IMR-90 (cell line): ENCODE measurements at regions not wholly inside any gene's neighbourhood (a gene's known extent, or its start where the extent isn't known, plus 50 kb on each side); places are given as distances from the start of the nearest gene placed in this dataset.

Source experiments
- ATAC-seq: fragments of 200-7000 bp; cut with Tn5 transposase; 2 replicates; pipeline ENCODE4 v1.9.1; 2020; ENCODE audit warnings: low read depth, mild to moderate bottlenecking, moderate library complexity
- BruUV-seq: library from RNA; stranded (reverse); fragments of 400-500 nt; replicated peaks from 2 replicates; lab custom pipeline; 2021; lab: Mats Ljungman, UMichigan
- CTCF ChIA-PET: fragments of 300-600 bp; formaldehyde crosslinking; extraction: SDS; loops from one replicate; lab custom pipeline; 2021; ENCODE audit warnings: antibody characterized with exemption; lab: Yijun Ruan, JAX
- POLR2A ChIA-PET: fragments of 300-600 bp; sonication (Branson Sonifier 250); formaldehyde crosslinking; loops from one replicate; lab custom pipeline; 2022; ENCODE audit warnings: antibody characterized with exemption; ENCODE audit not compliant: unreplicated experiment; lab: Charles Lee
- DNase-seq: peaks from one replicate; pipeline ENCODE4 v3.0.0; 2013
- H2AFZ ChIP-seq: replicated peaks from 2 replicates; pipeline ENCODE3; 2013; ENCODE audit warnings: low read length, mild to moderate bottlenecking; ENCODE audit not compliant: poor library complexity
- H2AK5ac ChIP-seq: 2 replicates; pipeline ENCODE4 v1.6.1; 2013; ENCODE audit warnings: low read depth, low read length, inconsistent platforms
- H2AK9ac ChIP-seq: replicated peaks from 2 replicates; pipeline ENCODE3; 2013; ENCODE audit warnings: mild to moderate bottlenecking, low read depth, low read length, moderate library complexity; ENCODE audit not compliant: poor library complexity
- H2BK120ac ChIP-seq: 2 replicates; pipeline ENCODE4 v1.6.1; 2013; ENCODE audit warnings: low read depth, low read length, inconsistent platforms
- H2BK15ac ChIP-seq: 3 replicates; pipeline ENCODE4 v1.6.1; 2013; ENCODE audit warnings: low read depth, low read length, inconsistent platforms
- H2BK20ac ChIP-seq: 2 replicates; pipeline ENCODE4 v1.6.1; 2013; ENCODE audit warnings: low read depth, mild to moderate bottlenecking, inconsistent platforms, low read length, moderate library complexity
- H2BK5ac ChIP-seq: 2 replicates; pipeline ENCODE4 v1.6.1; 2013; ENCODE audit warnings: mild to moderate bottlenecking, low read depth, low read length, inconsistent platforms; ENCODE audit not compliant: poor library complexity, severe bottlenecking
- H3K14ac ChIP-seq: replicated peaks from 2 replicates; pipeline ENCODE4 v1.6.1; 2013; ENCODE audit warnings: low read depth, low read length, inconsistent platforms
- H3K18ac ChIP-seq: 2 replicates; pipeline ENCODE4 v1.6.1; 2013; ENCODE audit warnings: low read depth, low read length, control low read depth
- H3K23ac ChIP-seq: 2 replicates; pipeline ENCODE4 v1.6.1; 2013; ENCODE audit warnings: low read depth, low read length, inconsistent platforms
- H3K27ac ChIP-seq: 2 replicates; pipeline ENCODE4 v1.5.1; 2013; ENCODE audit warnings: mild to moderate bottlenecking, control low read depth, low read length; ENCODE audit not compliant: insufficient read depth
- H3K27me3 ChIP-seq: 2 replicates; pipeline ENCODE4 v1.6.1; 2013; ENCODE audit warnings: low read length; ENCODE audit not compliant: control insufficient read depth, insufficient read depth
- H3K36me3 ChIP-seq: 2 replicates; pipeline ENCODE4 v1.6.1; 2013; ENCODE audit warnings: low read length, mixed read lengths; ENCODE audit not compliant: control insufficient read depth, insufficient read depth
- H3K4ac ChIP-seq: 2 replicates; pipeline ENCODE4 v1.6.1; 2013; ENCODE audit warnings: low read depth, low read length, inconsistent platforms
- H3K4me1 ChIP-seq: 2 replicates; pipeline ENCODE4 v1.6.1; 2013; ENCODE audit warnings: low read length, mixed read lengths; ENCODE audit not compliant: control insufficient read depth, insufficient read depth
- H3K4me2 ChIP-seq: 2 replicates; pipeline ENCODE4 v1.6.1; 2013; ENCODE audit warnings: low read depth, mild to moderate bottlenecking, control low read depth, low read length, moderate library complexity
- H3K4me3 ChIP-seq: 2 replicates; pipeline ENCODE4 v1.5.1; 2013; ENCODE audit warnings: low read depth, mild to moderate bottlenecking, control low read depth, low read length, moderate library complexity; ENCODE audit not compliant: insufficient read depth
- H3K56ac ChIP-seq: 2 replicates; pipeline ENCODE4 v1.6.1; 2013; ENCODE audit warnings: low read length, inconsistent platforms; ENCODE audit not compliant: insufficient read depth; ENCODE audit errors: extremely low read depth
- H3K79me1 ChIP-seq, 2 experiments: 2 replicates each; pipeline ENCODE4 v1.6.1; 2013; ENCODE audit warnings: low read length in 2 of 2, inconsistent platforms in 1 of 2, low read depth in 1 of 2
- H3K9ac ChIP-seq: 2 replicates; pipeline ENCODE4 v1.6.1; 2013; ENCODE audit warnings: low read depth, low read length, control low read depth
- H3K9me1 ChIP-seq: 2 replicates; pipeline ENCODE4 v1.6.1; 2013; ENCODE audit warnings: low read length, inconsistent platforms; ENCODE audit not compliant: insufficient read depth
- H3K9me3 ChIP-seq: 2 replicates; pipeline ENCODE4 v1.6.1; 2013; ENCODE audit warnings: low read length; ENCODE audit not compliant: control insufficient read depth, insufficient read depth
- H4K20me1 ChIP-seq: 2 replicates; pipeline ENCODE4 v1.6.1; 2013; ENCODE audit warnings: low read length, inconsistent platforms; ENCODE audit not compliant: insufficient read depth
- H4K5ac ChIP-seq: 2 replicates; pipeline ENCODE4 v1.6.1; 2013; ENCODE audit warnings: mild to moderate bottlenecking, low read depth, low read length, control low read depth
- H4K8ac ChIP-seq, 2 experiments: 2 replicates each; pipeline ENCODE4 v1.6.1; 2013; ENCODE audit warnings: low read depth in 2 of 2, low read length in 2 of 2, control low read depth in 1 of 2, inconsistent platforms in 1 of 2
- H4K91ac ChIP-seq: 2 replicates; pipeline ENCODE4 v1.6.1; 2013; ENCODE audit warnings: low read depth, low read length, inconsistent platforms; ENCODE audit not compliant: insufficient read depth
- BHLHE40 ChIP-seq: fragments of 150-350 bp; IDR thresholded peaks from 2 replicates; pipeline ENCODE4 v1.6.1; 2016; ENCODE audit warnings: mild to moderate bottlenecking, low read depth, low read length
- ELK1 ChIP-seq: fragments of 150-350 bp; IDR thresholded peaks from 2 replicates; pipeline ENCODE4 v1.6.1; 2016; ENCODE audit warnings: low read depth, mild to moderate bottlenecking, low read length, moderate library complexity, borderline replicate concordance
- MAFK ChIP-seq: IDR thresholded peaks from 2 replicates; pipeline ENCODE4 v1.6.1; 2012; ENCODE audit warnings: low read depth, low read length, improper control_type of control experiment
- MAZ ChIP-seq: IDR thresholded peaks from 2 replicates; pipeline ENCODE4 v1.6.1; 2012; ENCODE audit warnings: low read depth, mild to moderate bottlenecking, low read length, improper control_type of control experiment, moderate library complexity, borderline replicate concordance
- RAD21 ChIP-seq: IDR thresholded peaks from 2 replicates; pipeline ENCODE4 v1.6.1; 2012; ENCODE audit warnings: low read length, improper control_type of control experiment
- RCOR1 ChIP-seq: IDR thresholded peaks from 2 replicates; pipeline ENCODE4 v1.6.1; 2012; ENCODE audit warnings: mild to moderate bottlenecking, low read length, improper control_type of control experiment; ENCODE audit not compliant: insufficient replicate concordance
- SMC3 ChIP-seq: fragments of 150-350 bp; IDR thresholded peaks from 2 replicates; pipeline ENCODE4 v1.6.1; 2016; ENCODE audit warnings: low read depth, mild to moderate bottlenecking, antibody characterized with exemption, low read length, moderate library complexity
- WGBS, 2 experiments: methylation state at CpG; one replicate each; pipeline versions ENCODE4 v1.1.5 to v1.1.7; 2013; ENCODE audit warnings: missing lambda C conversion rate in 2 of 2; ENCODE audit not compliant: insufficient read length in 1 of 2; ENCODE audit errors: extremely low coverage in 2 of 2; 5-methylcytosine and 5-hydroxymethylcytosine counted together
- dilution Hi-C: fragments of 300-500 bp; cut with HindIII; formaldehyde crosslinking; loops from one replicate; pipeline ENCODE4 v1.14.3; 2018; ENCODE audit warnings: low sequenced_read_pairs; ENCODE audit not compliant: unreplicated experiment
- in situ Hi-C: fragments of 300-500 bp; cut with MboI; formaldehyde crosslinking; loops from 3 replicates; pipeline ENCODE4 v1.14.3; 2019; ENCODE audit warnings: low sequenced_read_pairs, inconsistent platforms, mixed read lengths
- intact Hi-C: fragments of 100-400 bp; cut with micrococcal nuclease; formaldehyde crosslinking; loops from 2 replicates; pipeline ENCODE4 v1.10.0; 2022

DNA sequence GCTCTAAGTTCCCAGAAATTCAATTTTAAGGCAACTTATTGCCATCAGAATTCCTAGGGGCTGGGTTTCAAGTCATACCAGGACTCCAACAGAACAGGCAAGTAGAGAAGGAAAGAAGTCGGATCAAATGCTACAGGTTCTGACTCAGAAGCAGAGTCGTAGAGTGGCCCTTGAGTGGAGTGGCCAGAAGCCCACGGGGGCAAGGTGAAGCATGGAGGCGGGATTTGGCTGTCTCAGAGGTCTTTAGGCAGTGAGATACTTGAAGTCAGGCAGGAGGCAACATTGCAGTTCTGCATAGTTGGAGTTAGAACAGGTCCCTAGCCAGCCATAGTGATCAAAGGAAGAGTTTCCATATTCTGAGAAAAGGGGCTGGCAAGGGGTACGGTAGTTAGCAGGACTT is 111.6 kb downstream of the NHLRC3 start:
- TF ChIP-seq RCOR1: no peak
- no peak for TF ChIP-seq SMC3
- TF ChIP-seq ELK1: no peak
- TF ChIP-seq MAZ: no peak
- TF ChIP-seq BHLHE40: no peak
- no peak for TF ChIP-seq RAD21
- TF ChIP-seq MAFK: no peak
- dilution Hi-C loops: no loop called here
- Histone ChIP-seq H3K9me1 (no peaks in the 10 kb centered on the region), H2BK120ac (no peak overlapping the region), H4K91ac (no peak overlapping the region), H2BK5ac (no peak overlapping the region), H3K18ac (no peak overlapping the region), H4K8ac (no peak overlapping the region), H3K4me3 (no peak overlapping the region), H3K9ac (no peak overlapping the region), H3K79me1 (no peaks in the 10 kb centered on the region), H4K20me1 (no peaks in the 10 kb centered on the region), H3K4me2 (no peak overlapping the region), H3K27me3 (peaks cover 6% of the 10 kb centered on the region), H2AK9ac (no peak overlapping the region), H3K23ac (no peak overlapping the region), H2BK20ac (no peak overlapping the region), H2AK5ac (no peak overlapping the region), H3K56ac (no peak overlapping the region), H4K5ac (no peak overlapping the region), H3K36me3 (no peaks in the 10 kb centered on the region), H2AFZ (no peak overlapping the region), H3K9me3 (no peaks in the 10 kb centered on the region), H3K27ac (no peak overlapping the region), H3K4me1 (no peaks in the 10 kb centered on the region), H2BK15ac (no peak overlapping the region), H3K4ac (no peak overlapping the region), H3K14ac (no peak overlapping the region)
- CTCF ChIA-PET: no interaction called here
- ATAC-seq (no peak), DNase-seq (no peak)
- BruUV-seq: no TSS peak
- intact Hi-C loops: loop anchor here (5.0 to 10.0 kb wide), 2 partner anchors 262 to 355 kb away; no protein-coding TSS in a partner anchor
- in situ Hi-C loops: loop anchor here (5.0 kb wide), 1 partner anchor 462 kb away; no protein-coding TSS in a partner anchor
- POLR2A ChIA-PET: no interaction called here
- 20% methylated on average over 2 of the region's 5 CpGs; no CpG with 5 or more reads in 1 of the 2 experiments for WGBS, 2 experiments
